ENCODE measurements at regions not wholly inside any gene's neighbourhood (a gene's known extent, or its start where the extent isn't known, plus 50 kb on each side); places are given as distances from the start of the nearest gene placed in this dataset.

DNA sequence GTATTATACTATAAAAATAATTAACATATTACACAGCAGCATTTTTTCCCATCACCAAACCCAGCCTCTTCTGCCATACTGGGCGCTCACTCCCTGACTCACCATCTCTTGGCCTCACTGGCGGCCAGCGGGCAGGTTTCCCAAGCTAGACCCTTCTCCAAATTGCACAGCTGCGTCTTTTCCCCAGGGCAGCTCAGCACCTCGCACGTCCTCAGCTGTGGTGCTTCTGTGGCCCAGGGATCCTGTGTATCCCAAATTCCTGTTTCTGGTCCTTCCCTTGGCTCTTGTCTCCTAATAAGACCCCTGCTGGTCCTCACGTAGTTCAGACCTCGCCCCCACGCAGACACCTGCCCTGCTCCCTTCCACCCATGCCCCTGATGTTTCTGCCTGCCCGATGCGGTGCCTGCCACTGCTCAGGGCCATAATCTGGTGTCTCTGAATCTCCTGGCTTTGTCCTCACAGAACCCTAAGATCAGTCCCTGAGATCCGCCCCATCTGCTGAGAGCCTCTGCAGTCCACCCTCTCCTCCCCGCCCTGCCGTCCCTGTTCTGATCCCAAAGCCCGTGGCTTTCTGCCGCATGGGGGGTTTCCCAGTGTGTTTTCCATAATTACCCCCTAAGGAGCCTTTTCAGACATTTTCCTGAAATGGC lies 290.1 kb downstream of the TCERG1L start:
- Histone ChIP-seq H3K9me3 (ENCODE audit: control insufficient read depth, low read length) (no peaks in the 10 kb centered on the region), H3K4me3 (ENCODE audit: insufficient read depth in 1 of 2, low read depth in 1 of 2, low read length in 2 of 2) (no peak overlapping the region), H4K91ac (ENCODE audit: low read length) (no peak overlapping the region), H2BK12ac (ENCODE audit: low read length in 2 of 2) (no peak overlapping the region), H3K36me3 (ENCODE audit: control insufficient read depth in 1 of 2, insufficient read depth in 2 of 2, low read depth in 1 of 2, low read length in 2 of 2) (no peaks in the 10 kb centered on the region), H3K27ac (ENCODE audit: low read length, poor library complexity, severe bottlenecking) (no peak overlapping the region), H3K23ac (ENCODE audit: low read length in 2 of 2) (no peak overlapping the region), H3K9ac (ENCODE audit: low read length) (no peak overlapping the region), H4K8ac (ENCODE audit: low read length) (no peak overlapping the region), H3K4me2 (ENCODE audit: low read length, poor library complexity, severe bottlenecking) (no peak overlapping the region), H2BK120ac (ENCODE audit: low read depth, low read length) (no peak overlapping the region), H2BK5ac (ENCODE audit: low read depth, low read length, poor library complexity, severe bottlenecking) (no peak overlapping the region), H2AK5ac (ENCODE audit: low read length, severe bottlenecking) (no peak overlapping the region), H3K79me1 (replicated peaks; ENCODE audit: low read length, poor library complexity, severe bottlenecking) (no peaks in the 10 kb centered on the region), H3K14ac (ENCODE audit: low read length in 2 of 2) (no peak overlapping the region), H2BK15ac (ENCODE audit: low read depth, poor library complexity, severe bottlenecking) (no peak overlapping the region), H3K27me3 (ENCODE audit: control insufficient read depth in 1 of 2, insufficient read depth in 1 of 2, low read length in 2 of 2) (no peaks in the 10 kb centered on the region), H3K4ac (ENCODE audit: low read depth in 1 of 2, low read length in 2 of 2) (no peak overlapping the region), H3K18ac (ENCODE audit: low read depth in 1 of 2, low read length in 2 of 2) (no peak overlapping the region), H3K4me1 (ENCODE audit: control insufficient read depth, insufficient read depth, low read depth, low read length) (no peaks in the 10 kb centered on the region), H2AFZ (ENCODE audit: low read depth, low read length) (no peak overlapping the region)
- DNase-seq = no peak
- 86% methylated on average over 16 of the region's 16 CpGs for WGBS

DNA sequence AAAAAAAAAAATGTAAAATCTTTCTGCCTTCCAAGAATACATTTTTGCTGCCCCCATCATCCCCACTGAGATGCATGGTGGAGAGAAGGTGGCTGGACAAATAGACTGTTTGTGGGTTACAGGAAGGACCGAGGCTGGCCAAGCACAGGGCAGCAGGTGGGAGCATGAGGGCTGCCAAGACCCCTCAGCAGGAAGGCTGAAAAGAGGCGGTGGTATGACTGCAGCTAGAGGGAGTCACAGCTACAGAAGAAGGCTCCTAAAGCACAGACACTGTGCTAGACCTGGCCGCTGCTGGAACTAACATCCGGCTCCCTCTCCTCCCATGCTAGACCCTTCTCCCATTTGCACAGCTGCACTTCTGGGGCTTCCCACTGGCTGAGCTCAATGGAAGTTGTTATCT lies 289.6 kb downstream of the TCERG1L start:
- 79% methylated on average over 4 of the region's 4 CpGs for WGBS

DNA sequence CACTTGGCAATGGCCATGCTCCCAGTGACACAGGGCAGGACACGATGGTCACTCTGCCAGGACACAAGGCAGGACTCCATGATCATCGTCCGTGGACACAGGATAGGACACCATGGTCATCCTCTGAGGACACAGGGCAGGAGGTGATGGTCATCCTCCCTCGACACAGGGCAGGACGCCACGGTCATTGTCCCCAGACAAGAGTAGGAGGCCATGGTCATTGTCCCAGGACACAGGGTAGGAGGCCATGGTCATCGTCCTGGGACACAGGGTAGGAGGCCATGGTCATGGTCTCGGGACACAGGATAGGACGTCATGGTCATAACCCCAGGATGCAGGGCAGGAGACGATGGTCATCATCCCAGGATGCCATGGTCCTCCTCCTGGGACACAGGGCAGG lies 289.2 kb downstream of the TCERG1L start:
- Histone ChIP-seq H3K79me1 (replicated peaks; ENCODE audit: low read length, poor library complexity, severe bottlenecking) (no peaks in the 10 kb centered on the region), H3K27me3 (ENCODE audit: control insufficient read depth in 1 of 2, insufficient read depth in 1 of 2, low read length in 2 of 2) (no peaks in the 10 kb centered on the region), H2BK15ac (ENCODE audit: low read depth, poor library complexity, severe bottlenecking) (no peak overlapping the region), H2AFZ (ENCODE audit: low read depth, low read length) (no peak overlapping the region), H3K9ac (ENCODE audit: low read length) (no peak overlapping the region), H3K4ac (ENCODE audit: low read depth in 1 of 2, low read length in 2 of 2) (no peak overlapping the region), H3K4me2 (ENCODE audit: low read length, poor library complexity, severe bottlenecking) (no peak overlapping the region), H3K4me1 (ENCODE audit: control insufficient read depth, insufficient read depth, low read depth, low read length) (no peaks in the 10 kb centered on the region), H3K18ac (ENCODE audit: low read depth in 1 of 2, low read length in 2 of 2) (no peak overlapping the region), H4K91ac (ENCODE audit: low read length) (no peak overlapping the region), H3K4me3 (ENCODE audit: insufficient read depth in 1 of 2, low read depth in 1 of 2, low read length in 2 of 2) (peak overlapping the region in 1 of 2 experiments; percentile 8), H3K36me3 (ENCODE audit: control insufficient read depth in 1 of 2, insufficient read depth in 2 of 2, low read depth in 1 of 2, low read length in 2 of 2) (no peaks in the 10 kb centered on the region), H2BK120ac (ENCODE audit: low read depth, low read length) (no peak overlapping the region), H3K27ac (ENCODE audit: low read length, poor library complexity, severe bottlenecking) (no peak overlapping the region), H3K14ac (ENCODE audit: low read length in 2 of 2) (no peak overlapping the region), H2BK5ac (ENCODE audit: low read depth, low read length, poor library complexity, severe bottlenecking) (no peak overlapping the region), H4K8ac (ENCODE audit: low read length) (no peak overlapping the region), H3K23ac (ENCODE audit: low read length in 2 of 2) (no peak overlapping the region), H3K9me3 (ENCODE audit: control insufficient read depth, low read length) (no peaks in the 10 kb centered on the region), H2BK12ac (ENCODE audit: low read length in 2 of 2) (no peak overlapping the region), H2AK5ac (ENCODE audit: low read length, severe bottlenecking) (no peak overlapping the region)
- no peak for DNase-seq
- 79% methylated on average over 10 of the region's 10 CpGs for WGBS

More for the DNA sequence above, 289.6 kb downstream of the TCERG1L start:
- Histone ChIP-seq H3K23ac (ENCODE audit: low read length in 2 of 2) (no peak overlapping the region), H4K91ac (ENCODE audit: low read length) (no peak overlapping the region), H3K4me1 (ENCODE audit: control insufficient read depth, insufficient read depth, low read depth, low read length) (no peaks in the 10 kb centered on the region), H2AK5ac (ENCODE audit: low read length, severe bottlenecking) (no peak overlapping the region), H3K18ac (ENCODE audit: low read depth in 1 of 2, low read length in 2 of 2) (no peak overlapping the region), H3K14ac (ENCODE audit: low read length in 2 of 2) (no peak overlapping the region), H2BK15ac (ENCODE audit: low read depth, poor library complexity, severe bottlenecking) (no peak overlapping the region), H3K27me3 (ENCODE audit: control insufficient read depth in 1 of 2, insufficient read depth in 1 of 2, low read length in 2 of 2) (no peaks in the 10 kb centered on the region), H3K4me3 (ENCODE audit: insufficient read depth in 1 of 2, low read depth in 1 of 2, low read length in 2 of 2) (no peak overlapping the region), H2AFZ (ENCODE audit: low read depth, low read length) (no peak overlapping the region), H2BK12ac (ENCODE audit: low read length in 2 of 2) (no peak overlapping the region), H4K8ac (ENCODE audit: low read length) (no peak overlapping the region), H3K9ac (ENCODE audit: low read length) (no peak overlapping the region), H2BK5ac (ENCODE audit: low read depth, low read length, poor library complexity, severe bottlenecking) (no peak overlapping the region), H3K36me3 (ENCODE audit: control insufficient read depth in 1 of 2, insufficient read depth in 2 of 2, low read depth in 1 of 2, low read length in 2 of 2) (no peaks in the 10 kb centered on the region), H3K9me3 (ENCODE audit: control insufficient read depth, low read length) (no peaks in the 10 kb centered on the region), H3K4ac (ENCODE audit: low read depth in 1 of 2, low read length in 2 of 2) (no peak overlapping the region), H3K79me1 (replicated peaks; ENCODE audit: low read length, poor library complexity, severe bottlenecking) (no peaks in the 10 kb centered on the region), H3K4me2 (ENCODE audit: low read length, poor library complexity, severe bottlenecking) (no peak overlapping the region), H3K27ac (ENCODE audit: low read length, poor library complexity, severe bottlenecking) (no peak overlapping the region), H2BK120ac (ENCODE audit: low read depth, low read length) (no peak overlapping the region)
- DNase-seq = no peak

DNA sequence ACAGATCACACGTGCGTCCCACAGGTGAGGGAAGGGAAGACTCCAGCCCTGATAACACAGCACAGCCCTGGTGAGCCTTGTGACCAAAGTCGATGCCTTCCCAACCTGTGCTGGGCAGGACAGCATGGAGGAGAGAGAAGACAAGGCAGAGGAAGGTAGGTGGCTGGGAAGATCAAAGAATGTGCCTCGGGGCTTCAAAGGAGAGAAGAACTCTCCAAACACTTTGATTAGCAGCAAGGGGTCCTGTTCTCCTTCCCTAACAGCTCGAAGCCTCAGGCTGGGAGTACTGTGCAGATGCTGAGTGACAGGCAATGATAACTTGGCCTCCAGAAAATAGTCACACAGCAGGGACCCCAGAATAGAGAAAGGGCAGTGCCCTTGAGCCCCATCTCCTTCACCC lies 288.5 kb downstream of the TCERG1L start:
- DNase-seq = no peak
- Histone ChIP-seq H4K8ac (ENCODE audit: low read length) (no peak overlapping the region), H3K36me3 (ENCODE audit: control insufficient read depth in 1 of 2, insufficient read depth in 2 of 2, low read depth in 1 of 2, low read length in 2 of 2) (no peaks in the 10 kb centered on the region), H2AK5ac (ENCODE audit: low read length, severe bottlenecking) (no peak overlapping the region), H3K4me2 (ENCODE audit: low read length, poor library complexity, severe bottlenecking) (no peak overlapping the region), H2BK120ac (ENCODE audit: low read depth, low read length) (no peak overlapping the region), H2AFZ (ENCODE audit: low read depth, low read length) (no peak overlapping the region), H4K91ac (ENCODE audit: low read length) (no peak overlapping the region), H3K14ac (ENCODE audit: low read length in 2 of 2) (no peak overlapping the region), H3K18ac (ENCODE audit: low read depth in 1 of 2, low read length in 2 of 2) (no peak overlapping the region), H2BK12ac (ENCODE audit: low read length in 2 of 2) (no peak overlapping the region), H3K4me1 (ENCODE audit: control insufficient read depth, insufficient read depth, low read depth, low read length) (no peaks in the 10 kb centered on the region), H3K27me3 (ENCODE audit: control insufficient read depth in 1 of 2, insufficient read depth in 1 of 2, low read length in 2 of 2) (no peaks in the 10 kb centered on the region), H3K9me3 (ENCODE audit: control insufficient read depth, low read length) (no peaks in the 10 kb centered on the region), H3K27ac (ENCODE audit: low read length, poor library complexity, severe bottlenecking) (no peak overlapping the region), H3K4ac (ENCODE audit: low read depth in 1 of 2, low read length in 2 of 2) (no peak overlapping the region), H2BK15ac (ENCODE audit: low read depth, poor library complexity, severe bottlenecking) (no peak overlapping the region), H3K79me1 (replicated peaks; ENCODE audit: low read length, poor library complexity, severe bottlenecking) (no peaks in the 10 kb centered on the region), H2BK5ac (ENCODE audit: low read depth, low read length, poor library complexity, severe bottlenecking) (no peak overlapping the region), H3K23ac (ENCODE audit: low read length in 2 of 2) (no peak overlapping the region), H3K9ac (ENCODE audit: low read length) (no peak overlapping the region), H3K4me3 (ENCODE audit: insufficient read depth in 1 of 2, low read depth in 1 of 2, low read length in 2 of 2) (peak overlapping the region in 1 of 2 experiments; percentile 18)
- 46% methylated on average over 4 of the region's 5 CpGs for WGBS
